IgD-negative memory B cell (primary cell): ENCODE measurements at regions not wholly inside any gene's neighbourhood (a gene's known extent, or its start where the extent isn't known, plus 50 kb on each side); places are given as distances from the start of the nearest gene placed in this dataset.
"Not testable (repeated sequence)": the region's sequence is repeated elsewhere in the genome, so short reads cannot be mapped to it uniquely, and the experiment has no call there.

Source experiments
- H3K27ac Mint-ChIP-seq, 3 donors: one replicate each; pipeline ENCODE4 v1.8.0; 2020 to 2022; ENCODE audit warnings: mild to moderate bottlenecking in 3 of 3, mixed read lengths in 3 of 3, moderate library complexity in 1 of 3
- H3K27me3 Mint-ChIP-seq: one replicate; pipeline ENCODE4 v1.8.0; 2021; ENCODE audit warnings: mixed read lengths
- H3K36me3 Mint-ChIP-seq: one replicate; pipeline ENCODE4 v1.8.0; 2020; ENCODE audit warnings: mild to moderate bottlenecking, mixed read lengths
- H3K4me1 Mint-ChIP-seq, 3 donors: one replicate each; pipeline ENCODE4 v1.8.0; 2020 to 2022; ENCODE audit warnings: mixed read lengths in 3 of 3, mild to moderate bottlenecking in 1 of 3
- H3K4me3 Mint-ChIP-seq, 4 donors: one replicate each; pipeline ENCODE4 v1.8.0; 2020 to 2022; ENCODE audit warnings: mild to moderate bottlenecking in 4 of 4, mixed read lengths in 4 of 4, moderate library complexity in 3 of 4
- H3K9me3 Mint-ChIP-seq, 3 donors: one replicate each; pipeline ENCODE4 v1.8.0; 2020 to 2021; ENCODE audit warnings: mixed read lengths in 3 of 3, mild to moderate bottlenecking in 1 of 3

GRCh38 chr6:74705451-74705850, 500.4 kb downstream of the COL12A1 start:
- Mint-ChIP-seq H3K4me1 (no peaks in the 10 kb centered on the region), H3K4me3 (no peak overlapping the region), H3K9me3 (peaks cover 0 to 8% (median 5%) of the 10 kb centered on the region in 3 donors), H3K27ac (no peak overlapping the region), H3K36me3 (peaks cover 3% of the 10 kb centered on the region), H3K27me3 (no peaks in the 10 kb centered on the region)

GRCh38 chr6:74704540-74704939, 501.3 kb downstream of the COL12A1 start:
- H3K9me3 Mint-ChIP-seq, H3K4me3 Mint-ChIP-seq, H3K27ac Mint-ChIP-seq, H3K36me3 Mint-ChIP-seq, H3K27me3 Mint-ChIP-seq, H3K4me1 Mint-ChIP-seq: not testable (repeated sequence)

- Mint-ChIP-seq H3K27ac (no peak overlapping the region), H3K27me3 (no peaks in the 10 kb centered on the region), H3K4me1 (no peaks in the 10 kb centered on the region), H3K36me3 (no peaks in the 10 kb centered on the region), H3K9me3 (peaks cover 0 to 10% (median 0%) of the 10 kb centered on the region in 3 donors), H3K4me3 (no peak overlapping the region)
These were observed 515.5 kb downstream of the COL12A1 start for GRCh38 chr6:74690365-74690764.

- Mint-ChIP-seq H3K27me3 (no peaks in the 10 kb centered on the region), H3K4me3 (no peak overlapping the region), H3K36me3 (no peaks in the 10 kb centered on the region), H3K9me3 (peaks cover 0 to 10% (median 0%) of the 10 kb centered on the region in 3 donors), H3K4me1 (no peaks in the 10 kb centered on the region), H3K27ac (no peak overlapping the region)
These were observed 516.3 kb downstream of the COL12A1 start for GRCh38 chr6:74689601-74690000.

- Mint-ChIP-seq H3K36me3 (no peaks in the 10 kb centered on the region), H3K27me3 (no peaks in the 10 kb centered on the region), H3K9me3 (peaks cover 0 to 9% (median 5%) of the 10 kb centered on the region in 3 donors), H3K4me1 (no peaks in the 10 kb centered on the region), H3K4me3 (no peak overlapping the region), H3K27ac (no peak overlapping the region)
These were observed 528.4 kb downstream of the COL12A1 start for GRCh38 chr6:74677463-74677862.

- Mint-ChIP-seq H3K4me3 (no peak overlapping the region), H3K27ac (no peak overlapping the region), H3K9me3 (peaks cover 0 to 9% (median 5%) of the 10 kb centered on the region in 3 donors)
These were observed 528.9 kb downstream of the COL12A1 start for GRCh38 chr6:74676906-74677305.

GRCh38 chr6:74674377-74674776, 531.5 kb downstream of the COL12A1 start:
- Mint-ChIP-seq H3K27ac (no peak overlapping the region), H3K4me3 (no peak overlapping the region), H3K27me3 (no peaks in the 10 kb centered on the region)

More at GRCh38 chr6:74676906-74677305, 528.9 kb downstream of the COL12A1 start:
- no peaks in the 10 kb centered on the region for H3K36me3 Mint-ChIP-seq
- H3K4me1 Mint-ChIP-seq, result no peaks in the 10 kb centered on the region
- H3K27me3 Mint-ChIP-seq, result no peaks in the 10 kb centered on the region

GRCh38 chr6:74671558-74672025, 534.3 kb downstream of the COL12A1 start:
- Mint-ChIP-seq H3K4me1 (no peaks in the 10 kb centered on the region), H3K4me3 (no peak overlapping the region), H3K9me3 (peaks cover 0 to 9% (median 4%) of the 10 kb centered on the region in 3 donors), H3K36me3 (no peaks in the 10 kb centered on the region), H3K27me3 (no peaks in the 10 kb centered on the region), H3K27ac (no peak overlapping the region)

More at GRCh38 chr6:74674377-74674776, 531.5 kb downstream of the COL12A1 start:
- H3K36me3 Mint-ChIP-seq, result no peaks in the 10 kb centered on the region
- H3K9me3 Mint-ChIP-seq, result peaks cover 0 to 6% (median 0%) of the 10 kb centered on the region in 3 donors
- H3K4me1 Mint-ChIP-seq, result no peaks in the 10 kb centered on the region

GRCh38 chr6:74658391-74658790, 547.5 kb downstream of the COL12A1 start:
- Mint-ChIP-seq H3K27ac (no peak overlapping the region), H3K9me3 (peaks cover 0 to 2% (median 0%) of the 10 kb centered on the region in 3 donors), H3K4me1 (no peaks in the 10 kb centered on the region), H3K27me3 (no peaks in the 10 kb centered on the region), H3K4me3 (no peak overlapping the region), H3K36me3 (no peaks in the 10 kb centered on the region)

GRCh38 chr6:74657931-74658330, 547.9 kb downstream of the COL12A1 start:
- no peaks in the 10 kb centered on the region for H3K36me3 Mint-ChIP-seq
- H3K4me3 Mint-ChIP-seq, result no peak overlapping the region
- H3K27me3 Mint-ChIP-seq, result no peaks in the 10 kb centered on the region
- H3K4me1 Mint-ChIP-seq, result no peaks in the 10 kb centered on the region
- H3K27ac Mint-ChIP-seq, result no peak overlapping the region
- peaks cover 0 to 2% (median 0%) of the 10 kb centered on the region in 3 donors for H3K9me3 Mint-ChIP-seq

GRCh38 chr6:74657011-74657410, 548.8 kb downstream of the COL12A1 start:
- Mint-ChIP-seq H3K4me3 (no peak overlapping the region), H3K27ac (no peak overlapping the region), H3K36me3 (no peaks in the 10 kb centered on the region), H3K4me1 (no peaks in the 10 kb centered on the region), H3K9me3 (peaks cover 0 to 2% (median 0%) of the 10 kb centered on the region in 3 donors), H3K27me3 (no peaks in the 10 kb centered on the region)

- no peak overlapping the region for H3K4me3 Mint-ChIP-seq
- no peaks in the 10 kb centered on the region for H3K4me1 Mint-ChIP-seq
- H3K36me3 Mint-ChIP-seq, result no peaks in the 10 kb centered on the region
- no peaks in the 10 kb centered on the region for H3K27me3 Mint-ChIP-seq
- peaks cover 0 to 2% (median 0%) of the 10 kb centered on the region in 3 donors for H3K9me3 Mint-ChIP-seq
- H3K27ac Mint-ChIP-seq, result no peak overlapping the region
These were observed 549.4 kb downstream of the COL12A1 start for GRCh38 chr6:74656453-74656852.

- peaks cover 0 to 4% (median 4%) of the 10 kb centered on the region in 3 donors for H3K9me3 Mint-ChIP-seq
- H3K27ac Mint-ChIP-seq, result no peak overlapping the region
- H3K27me3 Mint-ChIP-seq, result no peaks in the 10 kb centered on the region
- no peak overlapping the region for H3K4me3 Mint-ChIP-seq
- no peaks in the 10 kb centered on the region for H3K4me1 Mint-ChIP-seq
- H3K36me3 Mint-ChIP-seq, result peaks cover 2% of the 10 kb centered on the region
These were observed 551.6 kb downstream of the COL12A1 start for GRCh38 chr6:74654296-74654695.

GRCh38 chr6:74651948-74652842, 553.7 kb downstream of the COL12A1 start:
- H3K9me3 Mint-ChIP-seq, result peaks cover 4% of the 10 kb centered on the region in 3 donors
- H3K36me3 Mint-ChIP-seq, result peaks cover 4% of the 10 kb centered on the region
- no peak overlapping the region for H3K4me3 Mint-ChIP-seq
- no peaks in the 10 kb centered on the region for H3K4me1 Mint-ChIP-seq
- no peak overlapping the region for H3K27ac Mint-ChIP-seq
- no peaks in the 10 kb centered on the region for H3K27me3 Mint-ChIP-seq

- H3K4me1 Mint-ChIP-seq, result no peaks in the 10 kb centered on the region
- peaks cover 4% of the 10 kb centered on the region for H3K36me3 Mint-ChIP-seq
- peaks cover 2% of the 10 kb centered on the region for H3K27me3 Mint-ChIP-seq
- H3K9me3 Mint-ChIP-seq, result peaks cover 3 to 4% (median 4%) of the 10 kb centered on the region in 3 donors
- no peak overlapping the region for H3K27ac Mint-ChIP-seq
- no peak overlapping the region for H3K4me3 Mint-ChIP-seq
These were observed 555.2 kb downstream of the COL12A1 start for GRCh38 chr6:74650668-74651067.

GRCh38 chr6:74646461-74646860, 559.4 kb downstream of the COL12A1 start:
- Mint-ChIP-seq H3K4me3 (no peak overlapping the region), H3K4me1 (no peaks in the 10 kb centered on the region), H3K27ac (no peak overlapping the region), H3K36me3 (peaks cover 4% of the 10 kb centered on the region), H3K9me3 (peaks cover 3 to 4% (median 4%) of the 10 kb centered on the region in 3 donors), H3K27me3 (peaks cover 3% of the 10 kb centered on the region)
